Fibroblast of skin of right biceps (primary cell): ENCODE measurements at regions not wholly inside any gene's neighbourhood (a gene's known extent, or its start where the extent isn't known, plus 50 kb on each side); places are given as distances from the start of the nearest gene placed in this dataset.

Source experiments
- DNase-seq: peaks from one replicate; pipeline ENCODE4 v3.0.0-alpha.2; 2013

GRCh38 chr4:83837614-83838308, 301.9 kb downstream of the GPAT3 start:
- DNase-seq, result no peak

DNA sequence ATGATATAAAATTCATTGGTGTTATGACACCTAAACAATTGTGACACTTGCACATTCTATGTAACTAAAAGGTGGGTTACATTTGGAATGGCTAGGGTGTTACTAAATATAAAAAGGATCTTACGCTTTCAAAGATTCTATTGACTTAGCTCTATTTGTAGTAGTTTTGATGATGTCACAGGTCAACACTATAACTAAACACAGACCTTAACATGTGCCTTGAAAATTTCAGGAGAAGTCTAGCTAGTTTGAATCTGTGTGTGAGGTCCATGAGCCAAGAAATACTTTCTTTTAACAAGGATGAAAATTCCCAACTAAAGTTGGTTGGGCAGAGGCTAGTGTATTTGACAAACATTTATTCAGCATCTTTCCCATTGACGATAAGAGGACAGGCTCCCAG, 298.0 kb downstream of the GPAT3 start:
- DNase-seq, result no peak

GRCh38 chr4:83832110-83832825, 296.4 kb downstream of the GPAT3 start:
- DNase-seq, result no peak

DNA sequence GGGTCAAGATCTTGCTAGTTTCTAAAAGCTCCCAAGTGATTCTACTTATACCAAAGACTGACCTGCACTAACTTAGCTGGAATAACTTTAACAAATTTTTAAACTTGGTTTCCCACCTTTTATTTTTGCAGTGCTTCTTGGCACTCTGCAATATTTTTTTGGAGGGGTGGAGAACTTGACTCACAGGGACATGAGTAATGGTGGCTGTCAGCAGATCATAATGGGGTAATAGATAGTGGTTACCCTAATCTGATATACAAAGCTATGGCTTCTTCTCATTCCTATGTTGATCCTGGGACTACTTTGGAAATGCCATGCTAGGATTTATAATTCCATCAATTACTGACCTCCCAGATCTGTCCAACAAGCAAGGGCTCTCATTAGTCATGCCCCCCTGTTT, 295.7 kb downstream of the GPAT3 start:
- peak; percentile 52 for DNase-seq

DNA sequence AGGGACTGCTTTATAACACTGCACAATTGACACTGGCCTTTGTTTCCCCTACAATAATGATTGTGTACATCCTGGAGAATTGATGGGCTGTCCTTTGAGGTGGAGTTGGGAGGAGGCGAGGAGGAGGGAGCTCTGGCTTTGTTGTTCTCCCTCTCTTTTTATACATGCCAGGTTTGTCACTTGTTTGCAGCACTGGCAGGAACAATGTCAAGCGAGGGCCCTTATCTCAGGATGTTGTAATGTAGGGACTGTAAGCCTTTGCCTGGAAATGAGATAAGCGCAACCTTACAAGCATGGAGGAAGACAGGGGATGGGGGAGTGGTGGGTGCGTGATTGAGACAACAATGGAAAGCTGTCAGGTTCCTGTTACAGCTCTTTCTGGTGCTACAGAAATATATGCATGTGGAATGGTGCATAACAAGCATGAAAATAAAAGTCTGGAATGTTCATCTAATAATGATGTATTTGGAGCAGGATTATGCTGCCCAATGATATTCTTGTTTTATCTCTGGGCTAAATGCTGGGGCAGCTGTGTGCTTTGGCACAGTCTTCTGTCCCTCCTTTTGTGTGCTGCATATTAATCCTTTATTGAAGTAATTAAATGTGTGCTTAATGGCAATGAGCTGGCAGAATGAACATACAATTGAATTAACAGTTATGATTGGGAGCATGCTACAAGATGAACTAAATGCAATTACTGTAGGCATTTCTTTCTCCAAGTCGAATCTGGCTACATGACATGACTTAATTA, 294.4 kb downstream of the GPAT3 start:
- no peak for DNase-seq

DNA sequence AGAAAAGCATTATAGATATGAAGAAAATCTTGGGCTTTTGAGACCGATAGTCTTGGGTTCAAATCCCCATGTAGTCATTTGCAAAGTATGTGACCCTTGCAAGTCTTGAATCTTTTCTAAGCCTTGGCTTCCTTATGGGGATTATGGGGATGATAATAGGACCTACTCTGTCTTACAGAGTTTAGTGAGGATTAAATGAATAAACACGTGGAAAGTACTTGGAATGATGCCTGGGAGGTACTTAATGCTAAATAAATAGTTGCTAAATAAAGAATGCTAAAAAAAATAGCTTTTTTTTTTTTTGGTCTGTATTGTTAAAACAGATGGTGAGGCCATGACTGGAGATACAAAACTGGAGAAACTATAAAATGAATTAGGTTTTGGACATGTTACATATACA, 292.7 kb downstream of the GPAT3 start:
- peak; percentile 22 for DNase-seq

- DNase-seq, result no peak
Observed at GRCh38 chr4:83821493-83821892, 285.6 kb downstream of the GPAT3 start.

DNA sequence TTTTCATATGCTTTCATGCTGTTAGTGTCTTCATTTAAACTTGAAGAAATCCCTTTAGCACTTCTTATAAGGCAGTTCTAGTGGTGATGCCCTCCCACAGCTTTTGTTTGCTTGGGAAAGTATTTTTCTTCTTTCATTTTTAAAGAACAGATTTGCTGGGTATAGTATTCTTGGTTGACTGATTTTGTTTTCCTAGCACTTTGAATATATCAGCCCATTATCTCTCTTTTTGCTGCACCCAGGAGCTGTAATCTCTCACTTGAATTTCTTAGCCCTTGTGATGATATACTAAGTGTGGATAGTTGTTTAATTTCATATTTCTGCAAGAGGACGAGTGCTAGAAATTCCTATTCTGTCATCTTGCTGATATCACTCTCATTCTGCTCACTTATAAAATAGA, 283.7 kb downstream of the GPAT3 start:
- no peak for DNase-seq

- peak; percentile 44 for DNase-seq
Observed at GRCh38 chr4:83810428-83810827, 274.5 kb downstream of the GPAT3 start.

DNA sequence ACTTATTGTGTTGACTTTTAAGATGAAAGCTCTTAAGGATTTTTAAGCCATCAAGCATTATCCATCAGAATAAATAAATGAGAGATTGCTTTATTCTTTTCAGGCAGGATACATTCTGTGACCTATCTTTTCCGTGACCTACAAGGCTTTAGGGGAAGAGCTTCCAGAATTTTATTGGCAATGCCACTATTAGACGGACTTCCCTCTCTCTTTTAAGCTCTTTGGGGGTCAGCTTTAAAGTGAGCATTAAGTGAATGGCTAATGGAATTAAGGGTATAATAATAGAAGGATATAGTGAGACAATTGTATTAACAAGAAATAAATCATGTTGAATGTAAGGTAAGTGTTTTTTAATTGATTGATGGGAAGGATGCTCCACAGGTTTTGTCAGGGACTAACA, 273.7 kb downstream of the GPAT3 start:
- no peak for DNase-seq

GRCh38 chr4:83793481-83793880, 257.6 kb downstream of the GPAT3 start:
- no peak for DNase-seq

DNA sequence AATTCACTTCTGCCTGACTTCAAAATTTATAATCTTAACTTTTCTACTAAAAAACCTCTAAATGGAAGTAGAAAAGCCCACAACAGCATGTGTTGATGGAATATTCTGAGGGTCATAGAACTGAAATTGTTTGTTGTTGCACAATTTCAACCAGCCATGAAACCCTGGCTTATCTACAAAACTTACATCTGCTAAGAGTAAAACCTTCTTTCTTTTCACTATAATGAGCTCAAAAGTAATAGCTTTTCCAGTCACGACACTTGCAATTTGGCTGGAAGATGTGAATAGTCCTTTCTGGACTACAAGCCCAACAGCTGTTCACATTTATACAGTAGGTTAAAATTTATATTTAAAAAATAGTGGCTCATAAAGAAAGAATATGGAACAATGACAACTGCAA, 250.0 kb downstream of the GPAT3 start:
- DNase-seq, result no peak

DNA sequence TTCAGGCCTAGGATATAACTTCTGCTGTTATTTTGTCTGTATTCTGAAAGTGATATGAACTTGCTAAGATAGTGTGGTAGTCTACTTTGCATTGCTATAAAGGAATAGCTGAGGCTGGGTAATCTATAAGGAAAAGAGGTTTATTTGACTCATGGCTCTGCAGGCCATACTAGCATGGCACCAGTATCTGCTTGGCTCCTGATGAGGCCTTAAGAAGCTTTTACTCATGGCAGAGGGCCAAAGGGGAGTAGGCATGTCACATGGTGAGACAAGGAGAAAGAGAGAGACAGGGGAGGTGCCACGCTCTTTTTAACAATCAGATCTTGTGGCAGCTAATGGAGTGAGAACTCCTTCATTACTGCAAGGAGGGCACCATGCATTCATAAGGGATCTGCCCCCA, 247.3 kb downstream of the GPAT3 start:
- no peak for DNase-seq

GRCh38 chr4:83782591-83782990, 246.7 kb downstream of the GPAT3 start:
- peak; percentile 3 for DNase-seq

DNA sequence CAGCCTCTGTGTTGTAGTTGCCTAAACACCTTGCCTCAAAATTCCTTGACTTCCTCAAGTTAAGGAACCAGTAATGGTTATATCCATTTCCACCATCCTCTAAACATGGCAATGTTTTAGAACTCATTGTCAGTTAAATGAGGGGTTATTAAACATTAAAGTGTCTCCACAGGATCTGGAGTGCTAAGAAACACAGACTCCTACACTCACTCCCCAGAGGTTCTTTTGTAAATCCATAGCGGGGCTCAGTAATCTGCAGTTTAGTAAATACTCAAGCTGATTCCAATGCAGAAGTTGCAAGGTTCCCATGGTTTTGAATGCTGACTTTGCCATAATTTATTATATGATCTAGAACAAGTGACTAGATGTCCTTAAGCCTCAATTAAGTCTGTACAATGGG, 245.5 kb downstream of the GPAT3 start:
- no peak for DNase-seq

- DNase-seq, result no peak
Observed at GRCh38 chr4:83780053-83780733, 244.3 kb downstream of the GPAT3 start.

DNA sequence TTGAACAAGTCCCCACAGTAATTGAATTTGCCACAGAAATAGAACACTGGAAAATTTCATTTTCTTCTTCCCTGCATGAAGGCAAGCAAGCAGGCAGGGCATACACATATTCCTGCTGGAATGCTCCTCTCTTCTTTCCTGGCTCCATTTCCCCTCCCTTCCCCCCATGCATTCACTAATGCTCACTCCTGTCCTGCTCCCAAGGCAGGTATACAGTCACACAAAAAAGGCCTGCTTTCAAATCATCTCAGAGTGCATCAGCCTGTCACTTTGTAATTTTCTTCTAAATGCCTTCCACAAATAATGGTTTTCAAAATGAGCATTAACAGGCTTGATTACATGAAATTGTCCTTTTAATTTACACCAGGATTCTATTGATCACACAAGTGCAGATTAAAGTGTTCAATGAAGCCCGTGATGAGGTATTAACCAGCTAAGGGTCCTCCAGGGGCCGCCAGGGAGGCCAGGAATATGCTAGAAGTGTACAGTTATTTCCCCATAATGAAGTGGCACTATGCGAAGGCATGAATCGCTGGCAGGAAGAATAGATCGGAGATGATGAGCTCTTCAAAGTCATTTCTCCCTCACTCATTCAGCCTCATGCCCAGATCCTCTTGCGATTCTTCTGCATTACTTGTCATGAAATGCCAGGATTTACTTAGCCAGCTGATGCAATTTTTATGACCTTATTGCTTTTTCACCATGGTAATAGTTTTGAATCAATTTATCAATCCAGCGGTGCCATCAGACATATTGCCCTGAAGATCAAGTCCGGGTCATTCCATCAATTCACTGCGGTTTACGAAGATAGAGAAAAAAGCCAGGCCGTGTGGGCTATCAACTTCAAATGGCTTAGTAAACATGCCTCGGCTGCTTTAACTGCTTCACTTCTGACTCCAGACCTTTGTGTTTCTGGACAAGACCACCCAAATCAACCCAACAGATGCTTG, 243.5 kb downstream of the GPAT3 start:
- DNase-seq, result no peak

DNA sequence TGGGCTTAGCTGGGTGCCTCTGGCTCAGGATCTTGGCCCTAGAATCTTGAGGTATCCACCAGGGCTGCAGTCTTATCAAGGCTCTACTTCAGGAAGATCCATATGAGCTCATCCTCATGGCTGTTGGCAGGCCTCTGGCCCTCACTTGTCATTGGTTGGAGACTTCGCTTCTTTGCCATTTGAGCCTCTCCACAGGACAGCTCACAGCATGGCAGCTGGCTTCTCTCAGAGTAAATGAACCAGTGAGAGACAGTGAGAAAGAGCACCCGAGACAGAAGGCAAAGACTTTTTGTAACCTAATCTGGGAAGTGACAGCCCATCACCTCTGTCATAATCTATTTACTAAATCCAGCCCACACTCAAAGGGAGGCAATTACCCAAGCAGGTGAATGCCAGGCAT, 236.8 kb downstream of the GPAT3 start:
- DNase-seq, result no peak

GRCh38 chr4:83771113-83771705, 235.3 kb downstream of the GPAT3 start:
- DNase-seq, result peak; percentile 57

GRCh38 chr4:83768146-83768545, 232.2 kb downstream of the GPAT3 start:
- no peak for DNase-seq

GRCh38 chr4:83767067-83767466, 231.2 kb downstream of the GPAT3 start:
- no peak for DNase-seq

DNA sequence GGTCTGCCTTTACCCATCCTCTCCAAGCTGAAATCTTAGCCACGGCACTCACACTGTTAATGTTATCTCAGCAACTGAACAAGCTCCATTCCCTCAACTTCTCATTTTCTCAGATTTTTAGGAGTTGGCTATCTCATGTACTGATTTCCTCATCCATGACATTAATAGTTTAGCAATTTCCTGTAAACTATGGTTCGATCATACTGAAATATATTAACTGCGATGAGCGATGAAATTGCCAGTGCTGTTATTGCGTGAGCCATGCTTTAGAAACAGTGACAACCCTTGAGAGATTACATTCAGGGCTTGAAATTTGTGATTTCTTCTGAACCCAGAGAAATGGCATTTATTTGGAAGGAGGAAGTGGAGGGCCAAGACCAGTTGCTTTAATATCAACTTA, 223.7 kb downstream of the GPAT3 start:
- no peak for DNase-seq
